ENCODE measurements at regions not wholly inside any gene's neighbourhood (a gene's known extent, or its start where the extent isn't known, plus 50 kb on each side); places are given as distances from the start of the nearest gene placed in this dataset.

DNA sequence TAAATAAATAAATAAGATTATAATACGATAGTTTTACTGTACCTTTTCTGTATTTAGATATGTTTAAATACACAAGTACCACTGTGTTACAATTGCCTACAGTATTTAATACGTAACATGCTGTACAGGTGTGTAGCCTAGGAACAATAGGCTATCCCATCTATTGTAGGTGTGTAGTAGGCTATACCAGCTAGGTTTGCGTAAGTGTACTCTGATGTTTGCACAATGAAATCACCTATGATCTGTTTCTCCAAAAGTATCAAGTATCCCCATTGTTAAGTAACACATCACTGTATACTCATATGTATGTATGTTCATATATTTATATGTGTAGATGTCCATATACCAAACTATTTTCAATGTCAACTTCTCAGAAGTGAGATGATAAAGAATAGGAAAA is 118.2 kb upstream of the RND3 start:
- no peak overlapping the region for H3K4me3 ChIP-seq (ENCODE audit: low read depth, low read length)
- DNase-seq (ENCODE audit: low read depth), result no peak
- TF ChIP-seq, protein P1, sequence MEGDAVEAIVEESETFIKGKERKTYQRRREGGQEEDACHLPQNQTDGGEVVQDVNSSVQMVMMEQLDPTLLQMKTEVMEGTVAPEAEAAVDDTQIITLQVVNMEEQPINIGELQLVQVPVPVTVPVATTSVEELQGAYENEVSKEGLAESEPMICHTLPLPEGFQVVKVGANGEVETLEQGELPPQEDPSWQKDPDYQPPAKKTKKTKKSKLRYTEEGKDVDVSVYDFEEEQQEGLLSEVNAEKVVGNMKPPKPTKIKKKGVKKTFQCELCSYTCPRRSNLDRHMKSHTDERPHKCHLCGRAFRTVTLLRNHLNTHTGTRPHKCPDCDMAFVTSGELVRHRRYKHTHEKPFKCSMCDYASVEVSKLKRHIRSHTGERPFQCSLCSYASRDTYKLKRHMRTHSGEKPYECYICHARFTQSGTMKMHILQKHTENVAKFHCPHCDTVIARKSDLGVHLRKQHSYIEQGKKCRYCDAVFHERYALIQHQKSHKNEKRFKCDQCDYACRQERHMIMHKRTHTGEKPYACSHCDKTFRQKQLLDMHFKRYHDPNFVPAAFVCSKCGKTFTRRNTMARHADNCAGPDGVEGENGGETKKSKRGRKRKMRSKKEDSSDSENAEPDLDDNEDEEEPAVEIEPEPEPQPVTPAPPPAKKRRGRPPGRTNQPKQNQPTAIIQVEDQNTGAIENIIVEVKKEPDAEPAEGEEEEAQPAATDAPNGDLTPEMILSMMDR (IDR thresholded peaks at IDR 0.05; ENCODE audit: low read depth, low read length, missing control alignments), result no peak

DNA sequence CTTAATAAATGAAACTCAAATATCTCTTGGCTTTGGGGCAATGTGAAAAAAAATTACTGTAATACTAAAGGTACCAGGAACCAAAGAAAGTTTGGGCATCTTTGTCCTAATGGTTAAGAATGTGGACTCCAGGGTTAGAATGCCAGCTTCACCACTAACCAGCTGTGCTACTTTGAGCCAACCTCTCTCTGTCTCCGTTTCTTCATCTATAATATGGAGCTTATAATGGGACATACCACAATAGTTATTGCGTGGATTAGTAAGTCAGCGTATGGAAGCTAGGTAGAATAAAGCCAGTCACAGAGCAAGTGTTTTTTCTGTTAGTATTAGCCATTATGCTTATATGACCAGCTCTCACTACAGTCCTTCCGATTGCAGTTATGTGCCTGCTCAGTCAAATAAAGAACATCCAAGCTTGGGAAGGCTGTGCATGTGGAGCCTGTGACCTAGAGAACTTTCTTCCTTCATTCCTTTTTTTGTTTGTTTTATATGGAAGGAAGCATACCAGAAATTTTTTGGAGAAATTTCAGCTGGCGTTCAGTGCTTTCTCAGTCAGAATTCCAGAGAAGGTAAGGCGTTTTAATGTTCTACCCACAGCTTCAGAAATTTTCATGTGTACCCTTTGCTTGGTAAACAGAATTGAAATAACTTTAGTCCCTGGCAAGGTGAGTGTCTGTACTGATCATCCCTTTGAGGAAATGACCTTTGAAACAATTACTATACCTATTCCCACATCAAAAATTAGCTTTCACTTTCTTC is 114.0 kb upstream of the RND3 start:
- DNase-seq (ENCODE audit: low read depth), result no peak
- no peak overlapping the region for H3K4me3 ChIP-seq (ENCODE audit: low read depth, low read length)
- TF ChIP-seq, protein P1 (IDR thresholded peaks at IDR 0.05; ENCODE audit: low read depth, low read length, missing control alignments), result no peak

DNA sequence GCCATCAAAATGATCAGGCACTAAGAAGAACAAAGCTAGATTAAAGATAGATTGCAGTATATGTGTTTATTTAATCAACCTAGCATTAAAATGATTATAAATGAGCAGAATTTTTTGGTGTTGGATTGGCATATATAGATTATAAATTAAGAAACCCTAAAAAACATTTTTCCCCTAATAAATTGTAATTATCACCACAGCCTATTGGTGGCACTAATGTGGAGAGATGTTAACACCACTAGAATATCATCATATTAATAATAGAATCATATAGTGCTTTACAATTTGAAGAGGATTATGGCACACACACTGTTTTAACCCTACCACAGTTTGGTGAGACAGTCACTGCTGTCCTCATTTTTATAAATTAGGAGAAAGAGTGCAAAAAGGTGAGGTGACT is 112.4 kb upstream of the RND3 start:
- no peak overlapping the region for H3K4me3 ChIP-seq (ENCODE audit: low read depth, low read length)
- DNase-seq (ENCODE audit: low read depth), result no peak
- TF ChIP-seq, protein P1 (IDR thresholded peaks at IDR 0.05; ENCODE audit: low read depth, low read length, missing control alignments), result no peak

DNA sequence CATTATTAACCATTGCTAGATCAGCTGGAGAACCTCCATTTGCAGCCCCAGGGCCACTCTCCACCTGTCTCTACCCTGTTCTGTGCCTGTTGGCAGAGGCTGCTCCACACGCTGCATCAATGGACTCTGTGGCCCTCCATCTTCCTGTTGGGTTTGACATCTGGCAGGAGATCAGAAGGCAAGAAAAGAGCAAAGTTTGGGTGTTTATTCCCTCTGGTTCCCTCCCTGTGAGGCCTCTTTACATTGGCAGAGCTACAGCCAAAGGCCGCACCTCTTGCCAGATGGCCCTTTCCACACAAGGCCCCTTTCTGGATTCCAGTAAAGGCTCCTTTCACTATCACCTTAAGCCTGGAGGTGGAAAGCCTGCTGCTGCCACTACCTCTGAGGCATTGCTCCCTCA is 110.9 kb upstream of the RND3 start:
- H3K4me3 ChIP-seq (ENCODE audit: low read depth, low read length), result no peak overlapping the region
- DNase-seq (ENCODE audit: low read depth), result no peak
- TF ChIP-seq, protein P1 (IDR thresholded peaks at IDR 0.05; ENCODE audit: low read depth, low read length, missing control alignments), result no peak

DNA sequence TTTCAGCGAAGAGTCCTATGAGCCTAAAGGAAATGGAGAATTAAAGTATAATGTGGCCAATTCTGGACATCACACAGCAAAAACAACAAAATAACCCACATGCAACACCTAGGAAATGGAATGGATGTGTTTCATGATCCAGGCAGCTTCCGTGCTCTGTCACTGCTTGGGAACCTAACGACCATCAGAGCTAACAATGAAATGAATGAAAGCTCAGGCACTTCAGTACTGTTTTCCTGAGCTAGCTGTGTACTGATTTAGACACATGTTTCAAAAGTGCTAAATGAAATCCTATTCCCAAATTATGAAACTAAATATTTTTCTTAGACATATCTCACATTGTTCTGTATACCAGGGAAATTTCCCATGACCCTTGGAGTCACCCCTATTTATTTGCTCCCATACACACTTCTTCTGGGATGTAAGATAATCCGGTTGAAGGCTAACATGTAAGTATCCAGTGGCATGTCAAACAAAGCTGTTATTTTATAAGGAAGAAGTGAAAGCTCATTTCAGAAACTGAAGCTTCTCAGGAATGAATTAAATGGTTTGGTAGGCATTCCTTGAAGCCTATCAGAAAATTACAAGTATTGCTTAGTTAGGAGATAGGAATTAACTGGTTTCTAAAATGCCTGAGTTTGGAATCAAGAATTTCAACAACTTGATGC is 108.5 kb upstream of the RND3 start:
- TF ChIP-seq, protein P1 (IDR thresholded peaks at IDR 0.05; ENCODE audit: low read depth, low read length, missing control alignments), result no peak
- DNase-seq (ENCODE audit: low read depth), result no peak
- H3K4me3 ChIP-seq (ENCODE audit: low read depth, low read length), result no peak overlapping the region

DNA sequence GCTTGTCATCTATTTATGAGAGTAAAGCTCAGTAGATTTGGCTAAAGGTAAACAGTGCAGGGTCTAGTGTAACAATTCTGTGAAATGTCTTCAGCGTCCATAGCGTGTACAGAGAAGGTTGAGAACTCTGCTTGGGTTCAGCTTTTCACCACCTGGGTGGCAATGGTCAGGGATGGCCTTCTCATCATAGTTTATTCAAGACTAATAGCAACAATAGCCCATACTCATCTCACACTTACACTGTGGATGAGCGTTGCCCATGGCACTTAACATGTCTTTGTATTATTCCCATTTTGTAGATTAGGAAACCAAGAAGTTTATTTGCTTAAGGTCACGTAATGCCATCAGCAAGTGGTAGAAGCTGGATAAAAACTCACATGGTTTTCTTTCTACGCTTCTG is 106.8 kb upstream of the RND3 start:
- DNase-seq (ENCODE audit: low read depth), result no peak
- no peak overlapping the region for H3K4me3 ChIP-seq (ENCODE audit: low read depth, low read length)
- TF ChIP-seq, protein P1 (IDR thresholded peaks at IDR 0.05; ENCODE audit: low read depth, low read length, missing control alignments), result no peak

All from GM12864 (cell line).